Astrocyte (in vitro differentiated cells and primary cell): ENCODE measurements at regions not wholly inside any gene's neighbourhood (a gene's known extent, or its start where the extent isn't known, plus 50 kb on each side); places are given as distances from the start of the nearest gene placed in this dataset.

Source experiments
- DNase-seq: peaks from one replicate; pipeline ENCODE4 v3.0.0-alpha.2; 2010; ENCODE audit warnings: low read depth
- FAIRE-seq: peaks from 2 replicates; lab custom pipeline; 2011; peaks lifted over from hg19 to GRCh38; lab: Jason Lieb, UNC
- H2AFZ ChIP-seq: 2 replicates; pipeline ENCODE4 v1.6.0; 2012; ENCODE audit warnings: low read depth, low read length, inconsistent platforms
- H3K27ac ChIP-seq: 2 replicates; pipeline ENCODE4 v1.5.1; 2011; ENCODE audit warnings: low read depth, low read length, inconsistent platforms
- H3K27me3 ChIP-seq: 2 replicates; pipeline ENCODE4 v1.6.0; 2011; ENCODE audit warnings: low read length, inconsistent platforms; ENCODE audit not compliant: insufficient read depth
- H3K36me3 ChIP-seq: 2 replicates; pipeline ENCODE4 v1.5.1; 2011; ENCODE audit warnings: low read length, inconsistent platforms; ENCODE audit not compliant: insufficient read depth
- H3K4me1 ChIP-seq: 2 replicates; pipeline ENCODE4 v1.5.1; 2011; ENCODE audit warnings: low read length, inconsistent platforms; ENCODE audit not compliant: insufficient read depth
- H3K4me2 ChIP-seq: 2 replicates; pipeline ENCODE4 v1.6.0; 2012; ENCODE audit warnings: low read length, inconsistent platforms
- H3K4me3 ChIP-seq: 2 replicates; pipeline ENCODE4 v1.5.1; 2011; ENCODE audit warnings: low read depth, mild to moderate bottlenecking, low read length, inconsistent platforms; ENCODE audit not compliant: insufficient read depth
- H3K79me2 ChIP-seq: 2 replicates; pipeline ENCODE4 v1.6.0; 2012; ENCODE audit warnings: mild to moderate bottlenecking, low read length, inconsistent platforms; ENCODE audit not compliant: insufficient read depth
- H3K9ac ChIP-seq: 2 replicates; pipeline ENCODE4 v1.6.0; 2012; ENCODE audit warnings: mild to moderate bottlenecking, low read length, inconsistent platforms
- H3K9me3 ChIP-seq: 2 replicates; pipeline ENCODE4 v1.5.1; 2012; ENCODE audit warnings: low read depth, mild to moderate bottlenecking, low read length, inconsistent platforms; ENCODE audit not compliant: insufficient read depth
- H4K20me1 ChIP-seq: 2 replicates; pipeline ENCODE4 v1.6.0; 2012; ENCODE audit warnings: low read length, inconsistent platforms; ENCODE audit not compliant: insufficient read depth
- H3K27ac Mint-ChIP-seq: one replicate; pipeline ENCODE4 v1.8.0; 2021; ENCODE audit warnings: mild to moderate bottlenecking, mixed read lengths; ENCODE audit not compliant: unreplicated experiment
- H3K27me3 Mint-ChIP-seq: one replicate; pipeline ENCODE4 v1.8.0; 2021; ENCODE audit warnings: low read depth, mixed read lengths; ENCODE audit not compliant: unreplicated experiment
- H3K36me3 Mint-ChIP-seq: one replicate; pipeline ENCODE4 v1.8.0; 2021; ENCODE audit warnings: low read depth, mixed read lengths; ENCODE audit not compliant: unreplicated experiment
- H3K4me1 Mint-ChIP-seq: one replicate; pipeline ENCODE4 v1.8.0; 2021; ENCODE audit warnings: low read depth, mixed read lengths; ENCODE audit not compliant: unreplicated experiment
- H3K4me3 Mint-ChIP-seq: one replicate; pipeline ENCODE4 v1.8.0; 2021; ENCODE audit warnings: mild to moderate bottlenecking, moderate library complexity, mixed read lengths; ENCODE audit not compliant: unreplicated experiment
- H3K9me3 Mint-ChIP-seq: one replicate; pipeline ENCODE4 v1.8.0; 2021; ENCODE audit warnings: mild to moderate bottlenecking, mixed read lengths; ENCODE audit not compliant: unreplicated experiment
- CTCF ChIP-seq: IDR thresholded peaks from 2 replicates; pipeline ENCODE4 v1.5.1; 2011; ENCODE audit warnings: low read depth, mild to moderate bottlenecking, inconsistent platforms, low read length, moderate library complexity; ENCODE audit not compliant: insufficient read depth
- EZH2 ChIP-seq: IDR thresholded peaks from 2 replicates; pipeline ENCODE4 v1.6.1; 2012; ENCODE audit warnings: mild to moderate bottlenecking, low read length, inconsistent platforms; ENCODE audit not compliant: insufficient read depth

GRCh38 chrX:40459571-40460158 lies 121.1 kb upstream of the ATP6AP2 start:
- DNase-seq: no peak
- no peak overlapping the region for H3K27ac ChIP-seq
- H3K9ac ChIP-seq: no peak overlapping the region
- H4K20me1 ChIP-seq: no peaks in the 10 kb centered on the region
- no peak for FAIRE-seq
- Mint-ChIP-seq H3K27ac (no peak overlapping the region), H3K36me3 (no peaks in the 10 kb centered on the region), H3K4me1 (peaks cover 15% of the 10 kb centered on the region), H3K27me3 (peaks cover 5% of the 10 kb centered on the region), H3K4me3 (no peak overlapping the region), H3K9me3 (peaks cover 4% of the 10 kb centered on the region)
- no peaks in the 10 kb centered on the region for H3K79me2 ChIP-seq
- H3K36me3 ChIP-seq: no peaks in the 10 kb centered on the region
- no peak overlapping the region for H3K4me2 ChIP-seq
- no peaks in the 10 kb centered on the region for H3K4me1 ChIP-seq
- H3K27me3 ChIP-seq: peaks cover 5% of the 10 kb centered on the region
- TF ChIP-seq CTCF (no peak), EZH2 (no peak)
- H3K4me3 ChIP-seq: no peak overlapping the region
- no peaks in the 10 kb centered on the region for H3K9me3 ChIP-seq
- no peak overlapping the region for H2AFZ ChIP-seq

- Histone ChIP-seq H2AFZ (no peak overlapping the region), H3K79me2 (no peaks in the 10 kb centered on the region), H3K4me3 (no peak overlapping the region), H3K36me3 (no peaks in the 10 kb centered on the region), H3K9ac (no peak overlapping the region), H3K4me1 (no peaks in the 10 kb centered on the region), H3K27ac (no peak overlapping the region), H3K9me3 (no peaks in the 10 kb centered on the region), H3K27me3 (peaks cover 5% of the 10 kb centered on the region), H3K4me2 (no peak overlapping the region), H4K20me1 (no peaks in the 10 kb centered on the region)
- Mint-ChIP-seq H3K27ac (no peak overlapping the region), H3K36me3 (no peaks in the 10 kb centered on the region), H3K4me3 (no peak overlapping the region), H3K4me1 (peaks cover 15% of the 10 kb centered on the region), H3K9me3 (peaks cover 4% of the 10 kb centered on the region), H3K27me3 (peaks cover under 1% of the 10 kb centered on the region)
- FAIRE-seq: peak; percentile 91
- no peak for DNase-seq
- no peak for TF ChIP-seq EZH2
- no peak for TF ChIP-seq CTCF
These were observed 123.4 kb upstream of the ATP6AP2 start for GRCh38 chrX:40457406-40457805.

- peak; percentile 73 for FAIRE-seq
These were observed 128.7 kb upstream of the ATP6AP2 start for GRCh38 chrX:40452031-40452430.

More at GRCh38 chrX:40452031-40452430, 128.7 kb upstream of the ATP6AP2 start:
- DNase-seq: no peak
- no peaks in the 10 kb centered on the region for H3K27me3 ChIP-seq
- Mint-ChIP-seq H3K27ac (no peak overlapping the region), H3K4me3 (no peak overlapping the region), H3K27me3 (peaks cover 4% of the 10 kb centered on the region), H3K9me3 (peaks cover 4% of the 10 kb centered on the region), H3K4me1 (no peaks in the 10 kb centered on the region), H3K36me3 (peaks cover 3% of the 10 kb centered on the region)
- no peaks in the 10 kb centered on the region for H3K4me1 ChIP-seq
- no peaks in the 10 kb centered on the region for H3K9me3 ChIP-seq
- no peak overlapping the region for H3K9ac ChIP-seq
- H3K4me3 ChIP-seq: no peak overlapping the region
- H4K20me1 ChIP-seq: no peaks in the 10 kb centered on the region
- H3K27ac ChIP-seq: no peak overlapping the region
- no peak overlapping the region for H3K4me2 ChIP-seq
- TF ChIP-seq EZH2 (no peak), CTCF (no peak)
- H3K79me2 ChIP-seq: no peaks in the 10 kb centered on the region
- H2AFZ ChIP-seq: no peak overlapping the region
- no peaks in the 10 kb centered on the region for H3K36me3 ChIP-seq
